H7 (cell line): ENCODE measurements at regions not wholly inside any gene's neighbourhood (a gene's known extent, or its start where the extent isn't known, plus 50 kb on each side); places are given as distances from the start of the nearest gene placed in this dataset.

ENCODE experiments used
- DNase-seq: peaks from one replicate; pipeline ENCODE4 v3.0.0; 2012
- H3K27me3 ChIP-seq: 2 replicates; pipeline ENCODE4 v1.6.0; 2011; ENCODE audit warnings: mild to moderate bottlenecking, low read length; ENCODE audit not compliant: control insufficient read depth, insufficient read depth
- H3K36me3 ChIP-seq: replicated peaks from 2 replicates; pipeline ENCODE4 v1.5.1; 2011; ENCODE audit warnings: low read length; ENCODE audit not compliant: control insufficient read depth, insufficient read depth
- H3K4me3 ChIP-seq: 2 replicates; pipeline ENCODE4 v1.5.1; 2011; ENCODE audit warnings: low read depth, mild to moderate bottlenecking, control low read depth, low read length, moderate library complexity; ENCODE audit not compliant: insufficient read depth

GRCh38 chr21:24826822-24827221 is 780.5 kb downstream of the MRPL39 start:
- Histone ChIP-seq H3K4me3 (no peak overlapping the region), H3K27me3 (no peaks in the 10 kb centered on the region), H3K36me3 (no peaks in the 10 kb centered on the region)
- DNase-seq, result no peak

DNA sequence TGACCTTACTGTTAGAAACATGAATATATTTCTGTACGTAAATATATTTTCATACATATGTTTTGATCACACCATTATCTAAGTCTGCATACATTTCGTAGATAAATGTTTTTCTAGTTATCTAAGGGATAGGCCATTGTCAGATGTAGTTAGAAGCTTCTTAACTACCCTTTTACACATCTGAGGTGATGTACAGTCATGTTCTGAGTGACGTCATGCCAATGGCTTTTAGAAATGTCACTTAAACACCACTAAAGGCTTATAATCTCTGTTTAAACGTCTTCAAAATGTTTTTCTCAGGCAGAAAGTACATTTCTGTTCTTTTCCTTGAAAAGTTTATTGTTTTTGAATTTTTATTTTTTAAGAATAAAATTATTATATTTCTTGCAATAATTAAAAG is 781.9 kb downstream of the MRPL39 start:
- Histone ChIP-seq H3K4me3 (no peak overlapping the region), H3K36me3 (no peaks in the 10 kb centered on the region), H3K27me3 (no peaks in the 10 kb centered on the region)
- DNase-seq, result no peak

GRCh38 chr21:24824209-24824608 is 783.1 kb downstream of the MRPL39 start:
- H3K27me3 ChIP-seq, result no peaks in the 10 kb centered on the region
- H3K4me3 ChIP-seq, result no peak overlapping the region
- DNase-seq, result no peak
- H3K36me3 ChIP-seq, result no peaks in the 10 kb centered on the region

- Histone ChIP-seq H3K4me3 (no peak overlapping the region), H3K27me3 (no peaks in the 10 kb centered on the region), H3K36me3 (no peaks in the 10 kb centered on the region)
- no peak for DNase-seq
Measured at GRCh38 chr21:24823247-24823646, 784.0 kb downstream of the MRPL39 start.

- H3K36me3 ChIP-seq, result no peaks in the 10 kb centered on the region
- DNase-seq, result no peak
- H3K4me3 ChIP-seq, result no peak overlapping the region
- no peaks in the 10 kb centered on the region for H3K27me3 ChIP-seq
Measured at GRCh38 chr21:24785033-24785432, 822.2 kb downstream of the MRPL39 start.

DNA sequence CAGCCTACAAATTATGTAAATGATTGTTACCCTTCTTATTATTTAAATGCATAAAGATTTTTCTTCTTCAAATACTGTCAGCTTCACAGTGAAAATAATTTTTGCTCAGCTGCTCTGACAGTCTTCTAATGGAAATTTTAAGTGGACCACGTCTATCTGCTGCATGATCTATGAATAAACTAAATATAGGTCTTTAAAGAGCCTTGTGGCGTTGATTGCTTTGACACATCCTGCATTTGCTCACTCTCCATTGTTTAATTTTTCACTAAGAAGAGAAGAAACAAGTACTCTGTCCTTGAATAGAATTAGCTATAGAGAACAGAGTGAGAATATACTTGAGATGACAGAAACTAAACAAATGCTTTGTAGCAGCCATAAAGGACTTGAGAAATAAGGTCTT is 826.1 kb downstream of the MRPL39 start:
- H3K4me3 ChIP-seq, result no peak overlapping the region
- H3K27me3 ChIP-seq, result no peaks in the 10 kb centered on the region
- DNase-seq, result no peak
- no peaks in the 10 kb centered on the region for H3K36me3 ChIP-seq

DNA sequence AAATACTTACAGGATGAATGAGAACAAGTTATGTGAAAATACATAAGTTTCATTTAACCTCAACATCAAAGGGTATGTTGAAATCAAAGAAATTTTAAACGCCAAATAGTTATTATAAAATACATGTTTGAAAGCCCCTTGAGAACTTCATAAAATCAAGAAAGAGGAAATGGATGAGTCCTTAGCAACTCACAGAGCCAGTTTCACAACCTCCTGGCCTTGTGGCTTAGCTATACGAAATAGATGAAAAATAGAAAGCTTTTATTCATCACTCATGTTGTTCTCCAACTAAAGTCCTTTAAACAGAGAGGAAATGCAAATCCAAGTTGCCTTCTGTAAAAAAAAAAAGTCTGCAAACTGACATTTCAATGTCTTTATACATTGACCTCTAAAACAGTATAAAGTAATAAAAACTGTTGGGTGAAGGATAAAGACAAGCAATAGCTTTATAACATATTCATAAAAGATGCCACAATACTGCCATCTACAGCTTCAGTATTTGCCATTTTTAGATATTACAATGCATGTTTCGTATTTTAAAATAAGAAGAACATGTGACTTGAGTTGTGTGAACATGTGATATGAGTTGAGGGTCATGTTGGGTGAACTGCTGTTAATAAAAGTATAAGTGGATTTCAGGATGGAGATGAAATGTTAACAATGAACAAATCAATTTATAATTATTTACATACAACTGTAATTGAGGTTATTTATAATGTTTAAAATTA is 847.8 kb downstream of the MRPL39 start:
- no peak overlapping the region for H3K4me3 ChIP-seq
- no peak for DNase-seq
- no peaks in the 10 kb centered on the region for H3K36me3 ChIP-seq
- H3K27me3 ChIP-seq, result no peaks in the 10 kb centered on the region

DNA sequence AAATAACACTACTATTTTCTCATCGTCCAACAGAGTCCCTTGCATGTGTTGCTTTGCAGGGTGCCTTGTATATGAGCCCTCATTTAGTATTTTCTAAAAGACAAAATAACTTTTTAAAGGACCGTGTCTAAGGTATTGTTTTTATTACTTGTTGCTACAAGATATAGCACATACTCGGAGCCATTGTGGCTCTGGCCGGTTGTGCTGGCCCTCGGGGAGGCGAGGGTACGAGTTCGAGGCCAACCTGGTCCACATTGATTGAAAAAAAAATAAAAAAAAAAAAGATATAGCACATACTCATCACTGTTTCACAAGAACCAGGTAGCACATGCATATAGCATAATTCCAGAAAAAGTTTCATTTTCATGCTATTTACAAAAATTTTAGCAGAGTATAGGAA is 869.2 kb downstream of the MRPL39 start:
- no peak overlapping the region for H3K4me3 ChIP-seq
- no peaks in the 10 kb centered on the region for H3K27me3 ChIP-seq
- DNase-seq, result no peak
- no peaks in the 10 kb centered on the region for H3K36me3 ChIP-seq

DNA sequence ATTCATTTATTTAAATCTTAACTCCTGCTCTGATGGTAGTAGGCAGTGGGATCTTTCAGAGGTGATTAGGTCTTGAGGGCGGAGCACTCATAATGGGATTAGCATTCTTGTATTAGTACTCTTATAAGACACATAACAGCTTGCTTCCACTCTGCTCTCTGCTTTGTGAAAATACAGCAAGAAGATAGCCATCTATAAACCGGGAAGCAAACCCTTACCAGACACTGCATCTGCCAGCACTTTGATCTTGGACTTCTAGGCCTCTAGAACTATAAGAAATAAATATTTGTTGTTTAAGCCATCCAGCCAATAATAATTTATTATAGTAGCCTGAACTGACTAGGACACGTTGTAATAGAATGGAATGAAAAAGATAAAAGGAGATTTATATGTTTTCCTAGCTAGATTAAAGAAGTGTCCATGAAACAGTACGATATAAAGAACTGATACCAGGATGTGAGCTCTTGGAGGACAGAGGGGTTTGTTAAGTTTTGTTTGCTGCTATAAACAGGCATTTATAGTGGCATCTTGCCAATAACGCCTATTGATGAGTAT is 869.9 kb downstream of the MRPL39 start:
- DNase-seq, result no peak
- no peaks in the 10 kb centered on the region for H3K27me3 ChIP-seq
- H3K4me3 ChIP-seq, result no peak overlapping the region
- H3K36me3 ChIP-seq, result no peaks in the 10 kb centered on the region

DNA sequence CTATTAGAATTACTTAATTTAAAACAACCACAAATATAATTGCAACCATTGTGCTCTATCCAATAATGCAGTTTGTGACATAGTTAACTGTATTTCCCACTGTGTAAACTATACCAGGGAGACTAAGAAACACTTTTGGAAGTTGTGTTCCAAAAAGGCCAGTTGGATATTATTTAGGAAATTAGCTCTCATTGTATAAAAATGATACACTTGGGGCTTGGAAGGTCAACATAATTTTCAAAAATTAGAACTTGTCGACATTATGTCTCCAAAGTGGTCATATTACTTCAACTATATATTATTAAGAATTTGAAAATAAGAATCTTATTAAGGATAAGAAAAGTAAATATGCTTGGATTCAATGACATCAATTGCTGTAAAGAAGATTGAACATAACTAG is 876.6 kb downstream of the MRPL39 start:
- Histone ChIP-seq H3K4me3 (no peak overlapping the region), H3K27me3 (no peaks in the 10 kb centered on the region), H3K36me3 (no peaks in the 10 kb centered on the region)
- no peak for DNase-seq

GRCh38 chr21:24729568-24729967 is 877.7 kb downstream of the MRPL39 start:
- H3K4me3 ChIP-seq, result no peak overlapping the region
- H3K36me3 ChIP-seq, result no peaks in the 10 kb centered on the region
- no peak for DNase-seq
- H3K27me3 ChIP-seq, result no peaks in the 10 kb centered on the region

GRCh38 chr21:24727803-24728440 is 879.4 kb downstream of the MRPL39 start:
- H3K4me3 ChIP-seq, result no peak overlapping the region
- no peaks in the 10 kb centered on the region for H3K27me3 ChIP-seq
- DNase-seq, result peak; percentile 1
- no peaks in the 10 kb centered on the region for H3K36me3 ChIP-seq

- no peak for DNase-seq
- H3K36me3 ChIP-seq, result no peaks in the 10 kb centered on the region
- H3K27me3 ChIP-seq, result no peaks in the 10 kb centered on the region
- no peak overlapping the region for H3K4me3 ChIP-seq
Measured at GRCh38 chr21:24716281-24716918, 890.9 kb downstream of the MRPL39 start.

DNA sequence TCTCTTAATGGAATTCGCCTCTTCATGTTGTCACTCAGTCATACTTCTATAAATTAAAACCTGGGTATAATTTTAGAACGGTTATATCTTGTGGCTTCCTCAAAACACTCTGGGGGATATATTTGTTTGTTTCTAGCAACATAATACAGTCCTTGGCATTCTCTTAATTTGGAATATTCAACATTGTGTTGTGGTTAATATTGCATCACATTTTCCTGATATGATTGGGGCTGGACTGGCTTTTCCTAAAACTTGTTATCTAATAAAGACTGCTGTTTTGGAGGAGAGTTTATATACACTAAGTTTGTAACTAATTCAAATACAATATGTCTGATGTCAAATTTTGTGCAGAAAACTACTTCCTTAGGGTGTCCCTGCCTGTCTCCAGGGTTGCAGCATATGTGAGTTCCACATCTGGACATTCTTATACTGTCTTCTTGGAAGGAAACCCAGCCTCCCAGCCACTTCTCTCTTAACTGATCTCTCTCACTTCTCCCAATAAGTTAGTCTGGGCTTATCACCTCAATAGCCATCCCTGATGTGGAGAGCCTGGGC is 892.6 kb downstream of the MRPL39 start:
- no peaks in the 10 kb centered on the region for H3K27me3 ChIP-seq
- no peak overlapping the region for H3K4me3 ChIP-seq
- H3K36me3 ChIP-seq, result no peaks in the 10 kb centered on the region
- no peak for DNase-seq

DNA sequence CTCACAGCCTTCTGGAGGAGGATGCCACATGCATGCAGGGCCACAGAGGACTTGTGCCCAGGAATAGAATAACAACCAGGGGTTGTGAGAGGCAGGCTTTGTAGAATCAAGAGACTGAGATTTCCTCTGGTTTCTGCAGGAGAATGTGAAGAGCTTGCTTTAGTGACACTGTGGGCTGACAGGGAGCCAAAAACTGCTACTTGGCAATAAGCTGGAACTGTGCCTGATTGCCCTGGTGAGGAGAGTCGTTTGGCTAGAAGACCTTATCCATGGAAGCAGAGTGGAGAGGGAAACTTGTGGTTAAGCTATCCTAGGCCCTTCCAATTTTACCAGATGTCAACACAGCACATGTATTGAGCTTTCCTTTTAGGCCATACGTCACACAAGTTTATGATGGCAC is 902.1 kb downstream of the MRPL39 start:
- Histone ChIP-seq H3K36me3 (no peaks in the 10 kb centered on the region), H3K27me3 (no peaks in the 10 kb centered on the region)
- DNase-seq, result no peak

More for the DNA sequence above, 902.1 kb downstream of the MRPL39 start:
- no peak overlapping the region for H3K4me3 ChIP-seq
